ENCODE measurements at regions not wholly inside any gene's neighbourhood (a gene's known extent, or its start where the extent isn't known, plus 50 kb on each side); places are given as distances from the start of the nearest gene placed in this dataset.

- TF ChIP-seq POLR2AphosphoS5 (IDR thresholded peaks at IDR 0.05; ENCODE audit: borderline replicate concordance, low read depth, low read length) (no peak), FOXP2 (optimal IDR thresholded peaks at IDR 0.05; ENCODE audit: control extremely low read depth, extremely low read length, insufficient read depth) (no peak)
Measured at GRCh38 chr1:199029401-199029800, 390.6 kb downstream of the PTPRC start.

Data from SK-N-MC (cell line).